GM18909 (cell line): ENCODE measurements at regions not wholly inside any gene's neighbourhood (a gene's known extent, or its start where the extent isn't known, plus 50 kb on each side); places are given as distances from the start of the nearest gene placed in this dataset.
"Not testable (repeated sequence)": the region's sequence is repeated elsewhere in the genome, so short reads cannot be mapped to it uniquely, and the experiment has no call there.

Experiments used
- ATAC-seq: cut with Tn5 transposase; IDR thresholded peaks from one replicate; pipeline ENCODE4 v1.9.1; 2021; ENCODE audit warnings: mild to moderate bottlenecking; ENCODE audit not compliant: unreplicated experiment, poor library complexity

DNA sequence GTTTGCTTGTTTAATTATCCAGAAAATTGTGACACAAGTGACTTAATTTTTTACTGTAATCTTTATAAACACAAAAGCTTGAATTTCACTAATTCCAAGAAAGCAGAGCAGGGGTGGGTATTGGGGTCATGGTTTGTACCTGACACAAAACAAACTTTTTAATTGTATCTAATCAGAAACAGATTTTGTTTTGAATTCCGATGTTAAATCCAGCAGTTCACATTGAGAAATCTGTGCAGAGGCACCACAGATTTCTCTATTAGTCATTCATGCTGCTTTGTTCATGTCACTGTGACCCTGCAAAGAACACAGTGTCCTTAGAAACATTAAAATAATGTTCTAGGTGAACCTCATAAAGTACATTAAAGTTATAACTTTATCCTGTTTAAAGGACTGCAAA is 443.4 kb downstream of the NYAP2 start:
- no peak for ATAC-seq

GRCh38 chr2:225841314-225841713 is 441.8 kb downstream of the NYAP2 start:
- ATAC-seq, result no peak

GRCh38 chr2:225837328-225837727 is 437.8 kb downstream of the NYAP2 start:
- no peak for ATAC-seq

DNA sequence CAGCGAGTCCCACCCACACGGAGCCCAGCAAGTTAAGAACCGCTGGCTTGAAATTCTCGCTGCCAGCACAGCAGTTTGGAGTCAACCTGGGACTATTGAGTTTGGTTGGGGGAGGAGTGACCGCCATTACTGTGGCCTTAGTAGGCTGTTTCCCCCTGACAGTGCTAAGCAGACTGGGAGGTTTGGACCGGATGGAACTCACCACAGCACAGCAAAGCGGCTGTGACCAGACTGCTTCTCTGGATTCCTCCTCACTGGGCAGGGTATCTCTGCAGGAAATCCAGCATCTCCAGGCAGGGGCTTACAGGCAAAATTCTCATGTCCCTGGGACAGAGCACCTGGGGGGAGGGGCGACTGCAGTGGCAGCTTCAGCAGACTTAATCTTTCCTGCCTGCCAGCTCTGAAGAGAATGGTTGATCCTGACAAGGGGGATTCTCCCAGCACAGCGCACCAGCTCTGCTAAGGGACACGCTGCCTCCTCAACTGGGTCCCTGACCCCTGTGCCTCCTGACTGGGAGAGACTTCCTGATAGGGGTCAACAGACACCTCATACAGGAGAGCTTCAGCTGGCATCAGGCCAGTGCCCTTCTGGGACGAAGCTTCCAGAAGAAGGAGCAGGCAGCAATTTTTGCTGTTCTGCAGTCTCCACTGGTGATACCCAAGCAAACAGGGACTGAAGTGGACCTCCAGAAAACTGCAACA is 425.4 kb downstream of the NYAP2 start:
- no peak for ATAC-seq

DNA sequence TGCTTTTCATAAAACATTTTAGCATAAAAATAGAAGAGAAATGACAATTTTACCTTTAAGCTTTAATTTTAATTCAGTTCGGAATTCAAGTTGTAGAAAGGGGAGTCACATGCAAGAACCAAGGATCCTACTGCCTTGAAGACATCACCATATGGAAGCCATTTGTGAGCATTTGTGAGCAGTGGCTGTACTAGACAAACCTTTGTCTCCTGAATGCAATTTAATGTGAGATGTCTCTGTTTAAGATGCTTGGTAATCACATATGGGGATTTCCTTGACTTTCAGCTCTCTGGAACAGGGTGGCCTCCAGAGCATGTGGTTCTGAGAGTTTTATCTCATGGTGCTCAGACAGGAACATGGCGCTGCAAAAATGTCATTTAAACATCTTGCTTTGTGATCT is 421.8 kb downstream of the NYAP2 start:
- no peak for ATAC-seq

- no peak for ATAC-seq
These were observed 421.3 kb downstream of the NYAP2 start for GRCh38 chr2:225820826-225821225.

DNA sequence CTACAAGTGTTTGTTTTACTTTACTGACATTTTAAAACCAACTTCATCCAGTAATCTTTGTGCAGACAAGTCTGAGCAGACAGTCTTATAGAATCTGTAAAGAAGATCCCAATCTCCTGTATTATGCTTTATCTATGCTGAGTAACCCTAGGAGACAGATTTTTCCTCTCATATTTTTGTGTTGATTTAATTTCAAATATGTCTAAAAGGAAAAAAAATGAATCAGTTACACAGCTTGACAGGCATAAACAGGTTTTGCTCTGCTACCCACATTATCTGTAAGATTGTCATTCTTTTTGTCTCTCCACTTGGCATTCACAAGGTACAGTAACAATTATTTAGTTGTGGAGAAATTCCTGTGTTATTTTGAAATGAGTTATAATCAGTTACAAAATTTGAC is 415.0 kb downstream of the NYAP2 start:
- ATAC-seq, result no peak

DNA sequence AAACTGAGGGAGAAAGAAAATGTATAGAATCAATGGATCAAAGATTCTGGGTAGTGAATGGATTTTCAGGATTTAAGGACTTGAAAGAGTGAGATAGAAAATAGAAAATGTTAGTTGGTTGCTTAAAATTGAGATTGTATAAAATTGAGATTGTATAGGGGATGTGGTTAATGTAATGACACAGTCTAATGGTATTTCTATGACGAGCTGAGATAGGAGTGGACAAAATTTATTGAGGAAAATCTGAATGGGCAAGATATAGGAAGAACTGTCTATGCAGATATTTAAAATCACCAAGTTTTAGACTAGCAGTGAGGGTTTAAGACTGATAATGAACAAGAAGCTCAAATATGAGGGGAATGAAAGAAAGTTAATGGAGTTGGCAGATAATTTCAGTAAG is 406.6 kb downstream of the NYAP2 start:
- ATAC-seq, result no peak

DNA sequence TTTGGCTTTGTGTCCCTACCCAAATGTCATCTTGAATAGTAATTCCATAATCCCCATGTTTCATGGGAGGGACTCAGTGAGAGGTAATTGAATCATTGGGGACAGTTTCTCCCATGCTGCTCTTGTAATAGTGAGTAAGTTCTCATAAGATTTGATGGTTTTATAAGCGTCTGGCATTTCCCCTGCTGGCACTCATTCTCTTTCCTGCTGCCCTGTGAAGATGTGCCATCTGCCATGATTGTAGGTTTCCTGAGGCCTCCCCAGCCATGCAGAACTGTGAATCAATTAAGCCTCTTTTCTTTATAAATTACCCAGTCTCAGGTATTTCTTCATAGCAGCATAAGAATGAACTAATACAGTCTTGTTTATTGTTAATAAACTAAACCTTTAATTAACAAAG is 402.6 kb downstream of the NYAP2 start:
- ATAC-seq, result not testable (repeated sequence)

- no peak for ATAC-seq
These were observed 397.9 kb downstream of the NYAP2 start for GRCh38 chr2:225797394-225797793.

- ATAC-seq, result no peak
These were observed 395.3 kb downstream of the NYAP2 start for GRCh38 chr2:225794652-225795400.

- ATAC-seq, result no peak
These were observed 394.4 kb downstream of the NYAP2 start for GRCh38 chr2:225793736-225794550.

GRCh38 chr2:225788571-225789094 is 389.1 kb downstream of the NYAP2 start:
- ATAC-seq, result no peak

GRCh38 chr2:225787497-225787896 is 388.0 kb downstream of the NYAP2 start:
- ATAC-seq, result no peak

GRCh38 chr2:225781991-225782390 is 382.5 kb downstream of the NYAP2 start:
- ATAC-seq, result no peak

- ATAC-seq, result no peak
These were observed 381.6 kb downstream of the NYAP2 start for GRCh38 chr2:225781145-225781544.

GRCh38 chr2:225779829-225780228 is 380.3 kb downstream of the NYAP2 start:
- ATAC-seq, result no peak

- no peak for ATAC-seq
These were observed 373.6 kb downstream of the NYAP2 start for GRCh38 chr2:225773148-225773547.

- ATAC-seq, result no peak
These were observed 372.2 kb downstream of the NYAP2 start for GRCh38 chr2:225771701-225772100.

DNA sequence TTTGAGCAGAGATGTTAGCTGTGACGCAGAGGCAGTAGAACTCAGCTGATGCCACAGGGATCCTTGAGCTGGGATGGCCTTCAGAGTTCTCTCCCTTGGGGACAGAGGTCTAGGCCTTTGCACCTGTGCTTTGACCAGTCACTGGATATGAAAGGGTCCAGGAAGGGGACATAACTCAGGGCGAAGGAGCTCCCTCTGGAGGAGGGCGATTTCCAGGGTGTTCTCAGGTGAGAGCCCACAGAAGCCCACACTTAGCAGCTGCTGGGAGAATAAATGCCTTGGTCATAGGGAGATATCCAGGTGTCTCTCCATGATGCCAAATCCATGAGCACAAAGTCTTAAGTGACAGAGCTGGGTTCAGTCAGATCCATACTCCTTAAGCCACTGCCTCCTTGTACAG is 369.2 kb downstream of the NYAP2 start:
- ATAC-seq, result no peak

DNA sequence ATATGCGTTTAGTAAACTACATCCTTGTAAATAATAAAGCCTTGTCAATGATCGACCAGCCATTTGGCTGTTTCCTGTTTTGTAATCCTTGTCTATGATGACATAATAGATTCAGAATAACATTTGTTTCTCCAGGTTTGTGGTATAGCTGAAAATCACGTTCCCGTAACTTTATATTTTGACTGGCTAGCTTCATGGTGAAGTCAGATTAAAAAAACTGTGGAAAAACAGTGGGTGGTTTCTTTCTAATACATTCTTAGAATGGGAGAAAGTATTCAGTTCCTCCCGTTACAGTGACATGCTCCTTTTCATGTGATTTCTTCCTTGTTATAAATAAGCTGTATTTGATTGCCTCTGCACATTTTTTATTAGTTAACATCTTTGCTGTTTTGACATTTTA is 366.9 kb downstream of the NYAP2 start:
- ATAC-seq, result no peak
